K562 (cell line): ENCODE measurements at regions not wholly inside any gene's neighbourhood (a gene's known extent, or its start where the extent isn't known, plus 50 kb on each side); places are given as distances from the start of the nearest gene placed in this dataset.

Source experiments
- C11orf30 ChIP-seq: fragments of 450-650 bp; IDR thresholded peaks from 2 replicates; pipeline ENCODE4 v1.6.1; 2016; ENCODE audit warnings: low read depth, mild to moderate bottlenecking
- ETV1 ChIP-seq: fragments of 450-650 bp; conservative IDR thresholded peaks from 2 replicates; pipeline ENCODE4 v1.6.1; 2016; ENCODE audit warnings: missing genetic modification characterization, control low read depth, low read depth, missing compliant biosample characterization
- GATA2 ChIP-seq: sonication (generic); formaldehyde crosslinking; IDR thresholded peaks from 2 replicates; pipeline ENCODE4 v1.4.0; 2020; ENCODE audit warnings: mild to moderate bottlenecking, missing genetic modification reagents
- HDAC8 ChIP-seq: fragments of 450-650 bp; IDR thresholded peaks from 2 replicates; pipeline ENCODE4 v1.6.1; 2016; ENCODE audit warnings: mild to moderate bottlenecking, missing genetic modification characterization, moderate library complexity, missing compliant biosample characterization
- HMGN3 ChIP-seq: IDR thresholded peaks from 2 replicates; pipeline ENCODE4 v1.6.1; 2011; ENCODE audit warnings: borderline replicate concordance, low read depth, mild to moderate bottlenecking, mixed read lengths, low read length; ENCODE audit not compliant: insufficient read length; ENCODE audit errors: extremely low read depth
- KLF13 ChIP-seq: fragments of 450-650 bp; IDR thresholded peaks from 2 replicates; pipeline ENCODE4 v1.6.1; 2016; ENCODE audit warnings: missing genetic modification characterization, low read depth, mild to moderate bottlenecking, missing compliant biosample characterization, moderate library complexity, borderline replicate concordance
- RBM15 ChIP-seq: fragments of 200-400 bp; formaldehyde crosslinking; IDR thresholded peaks from 2 replicates; pipeline ENCODE4 v1.6.1; 2018; ENCODE audit warnings: mild to moderate bottlenecking, low read length, moderate library complexity; ENCODE audit not compliant: insufficient read depth
- SMARCA4 ChIP-seq: fragments of 450-650 bp; IDR thresholded peaks from 2 replicates; pipeline ENCODE4 v1.6.1; 2016
- SPI1 ChIP-seq: IDR thresholded peaks from 2 replicates; pipeline ENCODE4 v1.6.1; 2011; ENCODE audit warnings: low read depth, low read length, control low read depth, borderline replicate concordance
- TEAD4 ChIP-seq, 2 experiments: sonication (generic) in 1 of 2; formaldehyde crosslinking in 1 of 2; IDR thresholded peaks; 2 replicates each; pipeline versions ENCODE4 v1.6.1 to v1.8.0; 2012 to 2022; ENCODE audit warnings: borderline replicate concordance in 1 of 2, inconsistent platforms in 1 of 2, low read length in 1 of 2, mild to moderate bottlenecking in 1 of 2, missing genetic modification reagents in 1 of 2
- ZC3H11A ChIP-seq: IDR thresholded peaks from 2 replicates; pipeline ENCODE4 v1.6.1; 2012; ENCODE audit warnings: low read depth, low read length, improper control_type of control experiment
- ZNF197 ChIP-seq: fragments of 200-800 bp; sonication (Bioruptor generic); IDR thresholded peaks from 2 replicates; pipeline ENCODE4 v1.6.1; 2016; ENCODE audit warnings: low read depth, missing genetic modification characterization, missing compliant biosample characterization
- ZNF263 ChIP-seq: sonication (generic); formaldehyde crosslinking; IDR thresholded peaks from 2 replicates; pipeline ENCODE4 v1.8.0; 2022; ENCODE audit warnings: mild to moderate bottlenecking, missing genetic modification reagents, borderline replicate concordance
- ZNF589 ChIP-seq: fragments of 200-800 bp; sonication (Bioruptor generic); IDR thresholded peaks from 2 replicates; pipeline ENCODE4 v1.6.1; 2016; ENCODE audit warnings: low read depth, missing genetic modification characterization, missing compliant biosample characterization
- ZNF785 ChIP-seq: fragments of 250-450 bp; sonication (Bioruptor Pico); IDR thresholded peaks from 2 replicates; pipeline ENCODE4 v1.4.0; 2020; ENCODE audit warnings: mild to moderate bottlenecking
- TF ChIP-seq, protein P1 (sequence below): fragments of 450-650 bp; IDR thresholded peaks from 2 replicates; pipeline ENCODE4 v1.6.1; 2017; ENCODE audit warnings: antibody characterized with exemption, mild to moderate bottlenecking
- TF ChIP-seq, protein P2 (sequence below): fragments of 450-650 bp; IDR thresholded peaks from 2 replicates; pipeline ENCODE4 v1.6.1; 2016; ENCODE audit warnings: mild to moderate bottlenecking
- TF ChIP-seq, protein P3 (sequence below): IDR thresholded peaks from 3 replicates; pipeline ENCODE4 v1.6.1; 2011; ENCODE audit warnings: borderline replicate concordance, mild to moderate bottlenecking; ENCODE audit not compliant: insufficient read length, insufficient read depth
- TF ChIP-seq, protein P4 (sequence below): sonication (generic); formaldehyde crosslinking; IDR thresholded peaks from 2 replicates; pipeline ENCODE4 v1.8.1; 2022; ENCODE audit warnings: missing genetic modification reagents

DNA sequence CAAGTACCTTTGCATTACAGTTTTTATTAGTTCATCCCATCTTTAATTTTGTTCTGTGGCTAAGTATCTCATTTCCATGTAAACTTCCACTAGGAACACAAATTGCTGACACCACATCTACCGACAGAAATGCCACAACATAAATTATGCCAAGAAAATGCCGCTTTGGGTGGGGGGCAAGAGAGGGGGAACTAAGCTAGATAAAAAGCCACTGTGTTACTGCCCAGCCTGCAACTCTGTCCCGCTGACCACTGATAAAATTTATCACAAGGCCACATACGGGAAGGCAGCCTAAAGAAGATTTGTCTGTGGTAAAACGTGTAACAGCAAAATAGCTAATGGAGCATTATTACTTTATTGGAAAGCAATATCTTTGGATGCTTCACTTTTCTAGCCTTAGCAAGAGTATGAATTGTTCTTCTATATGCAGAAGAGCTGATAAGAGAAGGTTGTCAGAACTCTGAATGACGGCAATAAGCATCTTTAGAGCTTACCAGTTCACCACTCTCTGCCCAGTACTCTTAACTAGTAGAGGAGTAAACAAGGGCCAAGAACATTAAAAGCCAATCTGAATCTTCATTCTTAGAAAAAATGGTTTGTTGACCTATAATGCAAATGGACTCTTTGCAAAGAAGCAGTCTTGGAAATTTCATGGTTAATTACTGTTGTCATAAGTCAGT is 172.2 kb upstream of the MEF2C start (continued):
- TF ChIP-seq, protein P1, sequence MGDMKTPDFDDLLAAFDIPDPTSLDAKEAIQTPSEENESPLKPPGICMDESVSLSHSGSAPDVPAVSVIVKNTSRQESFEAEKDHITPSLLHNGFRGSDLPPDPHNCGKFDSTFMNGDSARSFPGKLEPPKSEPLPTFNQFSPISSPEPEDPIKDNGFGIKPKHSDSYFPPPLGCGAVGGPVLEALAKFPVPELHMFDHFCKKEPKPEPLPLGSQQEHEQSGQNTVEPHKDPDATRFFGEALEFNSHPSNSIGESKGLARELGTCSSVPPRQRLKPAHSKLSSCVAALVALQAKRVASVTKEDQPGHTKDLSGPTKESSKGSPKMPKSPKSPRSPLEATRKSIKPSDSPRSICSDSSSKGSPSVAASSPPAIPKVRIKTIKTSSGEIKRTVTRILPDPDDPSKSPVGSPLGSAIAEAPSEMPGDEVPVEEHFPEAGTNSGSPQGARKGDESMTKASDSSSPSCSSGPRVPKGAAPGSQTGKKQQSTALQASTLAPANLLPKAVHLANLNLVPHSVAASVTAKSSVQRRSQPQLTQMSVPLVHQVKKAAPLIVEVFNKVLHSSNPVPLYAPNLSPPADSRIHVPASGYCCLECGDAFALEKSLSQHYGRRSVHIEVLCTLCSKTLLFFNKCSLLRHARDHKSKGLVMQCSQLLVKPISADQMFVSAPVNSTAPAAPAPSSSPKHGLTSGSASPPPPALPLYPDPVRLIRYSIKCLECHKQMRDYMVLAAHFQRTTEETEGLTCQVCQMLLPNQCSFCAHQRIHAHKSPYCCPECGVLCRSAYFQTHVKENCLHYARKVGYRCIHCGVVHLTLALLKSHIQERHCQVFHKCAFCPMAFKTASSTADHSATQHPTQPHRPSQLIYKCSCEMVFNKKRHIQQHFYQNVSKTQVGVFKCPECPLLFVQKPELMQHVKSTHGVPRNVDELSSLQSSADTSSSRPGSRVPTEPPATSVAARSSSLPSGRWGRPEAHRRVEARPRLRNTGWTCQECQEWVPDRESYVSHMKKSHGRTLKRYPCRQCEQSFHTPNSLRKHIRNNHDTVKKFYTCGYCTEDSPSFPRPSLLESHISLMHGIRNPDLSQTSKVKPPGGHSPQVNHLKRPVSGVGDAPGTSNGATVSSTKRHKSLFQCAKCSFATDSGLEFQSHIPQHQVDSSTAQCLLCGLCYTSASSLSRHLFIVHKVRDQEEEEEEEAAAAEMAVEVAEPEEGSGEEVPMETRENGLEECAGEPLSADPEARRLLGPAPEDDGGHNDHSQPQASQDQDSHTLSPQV = peak; percentile 46; the same call in 1 of the 2 replicates
- TF ChIP-seq RBM15 (no peak), ZNF589 (CRISPR knock-in tag) (no peak), C11orf30 (peak; percentile 69), HMGN3 (no peak), ZNF785 (CRISPR knock-in tag) (no peak), ZNF263 (CRISPR knock-in tag) (no peak), GATA2 (CRISPR knock-in tag) (peak; percentile 57; the same call in 1 of the 2 replicates), ZC3H11A (no peak), TEAD4 (IDR thresholded peaks at IDR 0.05; ENCODE audit: low read length) (peak; percentile 90), TEAD4 (CRISPR knock-in tag; IDR thresholded peaks at IDR 0.05; ENCODE audit: borderline replicate concordance) (no peak), HDAC8 (tag) (no peak), ZNF197 (CRISPR knock-in tag) (no peak), KLF13 (tag) (no peak), SPI1 (no peak), ETV1 (no peak), SMARCA4 (peak; percentile 75)
- TF ChIP-seq, protein P2, sequence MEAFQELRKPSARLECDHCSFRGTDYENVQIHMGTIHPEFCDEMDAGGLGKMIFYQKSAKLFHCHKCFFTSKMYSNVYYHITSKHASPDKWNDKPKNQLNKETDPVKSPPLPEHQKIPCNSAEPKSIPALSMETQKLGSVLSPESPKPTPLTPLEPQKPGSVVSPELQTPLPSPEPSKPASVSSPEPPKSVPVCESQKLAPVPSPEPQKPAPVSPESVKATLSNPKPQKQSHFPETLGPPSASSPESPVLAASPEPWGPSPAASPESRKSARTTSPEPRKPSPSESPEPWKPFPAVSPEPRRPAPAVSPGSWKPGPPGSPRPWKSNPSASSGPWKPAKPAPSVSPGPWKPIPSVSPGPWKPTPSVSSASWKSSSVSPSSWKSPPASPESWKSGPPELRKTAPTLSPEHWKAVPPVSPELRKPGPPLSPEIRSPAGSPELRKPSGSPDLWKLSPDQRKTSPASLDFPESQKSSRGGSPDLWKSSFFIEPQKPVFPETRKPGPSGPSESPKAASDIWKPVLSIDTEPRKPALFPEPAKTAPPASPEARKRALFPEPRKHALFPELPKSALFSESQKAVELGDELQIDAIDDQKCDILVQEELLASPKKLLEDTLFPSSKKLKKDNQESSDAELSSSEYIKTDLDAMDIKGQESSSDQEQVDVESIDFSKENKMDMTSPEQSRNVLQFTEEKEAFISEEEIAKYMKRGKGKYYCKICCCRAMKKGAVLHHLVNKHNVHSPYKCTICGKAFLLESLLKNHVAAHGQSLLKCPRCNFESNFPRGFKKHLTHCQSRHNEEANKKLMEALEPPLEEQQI = peak; percentile 66; the same call in 1 of the 2 replicates
- TF ChIP-seq, protein P3, sequence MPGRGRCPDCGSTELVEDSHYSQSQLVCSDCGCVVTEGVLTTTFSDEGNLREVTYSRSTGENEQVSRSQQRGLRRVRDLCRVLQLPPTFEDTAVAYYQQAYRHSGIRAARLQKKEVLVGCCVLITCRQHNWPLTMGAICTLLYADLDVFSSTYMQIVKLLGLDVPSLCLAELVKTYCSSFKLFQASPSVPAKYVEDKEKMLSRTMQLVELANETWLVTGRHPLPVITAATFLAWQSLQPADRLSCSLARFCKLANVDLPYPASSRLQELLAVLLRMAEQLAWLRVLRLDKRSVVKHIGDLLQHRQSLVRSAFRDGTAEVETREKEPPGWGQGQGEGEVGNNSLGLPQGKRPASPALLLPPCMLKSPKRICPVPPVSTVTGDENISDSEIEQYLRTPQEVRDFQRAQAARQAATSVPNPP = no peak
- TF ChIP-seq, protein P4, sequence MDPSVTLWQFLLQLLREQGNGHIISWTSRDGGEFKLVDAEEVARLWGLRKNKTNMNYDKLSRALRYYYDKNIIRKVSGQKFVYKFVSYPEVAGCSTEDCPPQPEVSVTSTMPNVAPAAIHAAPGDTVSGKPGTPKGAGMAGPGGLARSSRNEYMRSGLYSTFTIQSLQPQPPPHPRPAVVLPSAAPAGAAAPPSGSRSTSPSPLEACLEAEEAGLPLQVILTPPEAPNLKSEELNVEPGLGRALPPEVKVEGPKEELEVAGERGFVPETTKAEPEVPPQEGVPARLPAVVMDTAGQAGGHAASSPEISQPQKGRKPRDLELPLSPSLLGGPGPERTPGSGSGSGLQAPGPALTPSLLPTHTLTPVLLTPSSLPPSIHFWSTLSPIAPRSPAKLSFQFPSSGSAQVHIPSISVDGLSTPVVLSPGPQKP = no peak
